ENCODE measurements at regions not wholly inside any gene's neighbourhood (a gene's known extent, or its start where the extent isn't known, plus 50 kb on each side); places are given as distances from the start of the nearest gene placed in this dataset.

DNA sequence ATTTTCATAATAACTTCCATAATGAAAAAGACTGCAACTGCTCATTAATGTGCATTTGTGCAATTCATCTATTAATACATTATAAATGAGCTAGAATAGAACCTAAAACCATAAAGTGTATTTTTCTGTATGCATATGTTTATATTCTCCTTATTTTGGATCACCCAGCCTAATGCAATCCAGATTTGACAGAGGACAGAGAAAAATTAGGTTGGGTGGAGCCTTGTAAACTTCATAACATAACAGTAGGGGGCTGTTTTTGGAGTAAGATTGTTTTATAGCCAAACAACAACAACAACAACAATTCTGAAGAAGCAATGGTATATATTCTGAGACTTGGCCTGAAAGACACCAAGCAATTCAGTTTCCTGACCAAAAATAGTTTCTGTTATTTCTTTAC lies 615.3 kb upstream of the SLIT2 start:
- Histone ChIP-seq H3K4me3 (ENCODE audit: low read length in 3 of 3) (no peak overlapping the region), H3K9me3 (ENCODE audit: control insufficient read depth in 2 of 3, insufficient read depth in 1 of 3, low read length in 3 of 3) (peaks cover 0 to 3% (median 0%) of the 10 kb centered on the region in 3 donors), H3K4me1 (ENCODE audit: control insufficient read depth in 2 of 3, insufficient read depth in 2 of 3, low read depth in 1 of 3, low read length in 3 of 3) (no peaks in the 10 kb centered on the region), H3K27me3 (ENCODE audit: control insufficient read depth, insufficient read depth, low read length) (no peaks in the 10 kb centered on the region), H3K36me3 (ENCODE audit: control insufficient read depth in 2 of 3, insufficient read depth in 3 of 3, low read length in 3 of 3) (no peaks in the 10 kb centered on the region), H3K9ac (ENCODE audit: low read length in 3 of 3) (no peak overlapping the region), H3K27ac (ENCODE audit: low read depth in 2 of 2, low read length in 2 of 2) (no peak overlapping the region)
- FAIRE-seq (no peak), DNase-seq (no peak)
- intact Hi-C loops (cut with DNase I), result no loop called here
- no peak for TF ChIP-seq CTCF (IDR thresholded peaks at IDR 0.05; ENCODE audit: borderline replicate concordance, extremely low read depth, insufficient read depth)

DNA sequence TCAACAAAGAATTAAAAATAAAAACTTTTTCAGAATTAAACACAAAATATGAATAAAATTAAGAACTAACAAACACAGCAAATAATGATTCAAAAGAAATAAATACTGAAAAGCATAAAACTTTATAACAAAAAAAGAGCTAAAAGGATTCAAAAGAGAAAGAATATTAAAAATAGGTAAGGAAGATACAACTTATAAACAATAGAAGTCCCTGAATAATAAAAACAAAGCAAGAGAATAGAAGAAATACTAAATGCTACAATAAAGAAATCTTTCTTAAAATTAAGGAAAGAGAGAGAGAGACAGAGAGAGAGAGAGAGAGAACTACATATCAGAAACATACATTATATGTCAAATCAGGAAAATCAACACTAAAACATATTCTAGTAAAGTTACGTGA lies 619.9 kb upstream of the SLIT2 start:
- Histone ChIP-seq H3K36me3 (ENCODE audit: control insufficient read depth in 2 of 3, insufficient read depth in 3 of 3, low read length in 3 of 3) (no peaks in the 10 kb centered on the region), H3K27ac (ENCODE audit: low read depth in 2 of 2, low read length in 2 of 2) (no peak overlapping the region), H3K4me3 (ENCODE audit: low read length in 3 of 3) (no peak overlapping the region), H3K27me3 (ENCODE audit: control insufficient read depth, insufficient read depth, low read length) (no peaks in the 10 kb centered on the region), H3K9ac (ENCODE audit: low read length in 3 of 3) (no peak overlapping the region), H3K4me1 (ENCODE audit: control insufficient read depth in 2 of 3, insufficient read depth in 2 of 3, low read depth in 1 of 3, low read length in 3 of 3) (peaks cover 0 to 4% (median 0%) of the 10 kb centered on the region in 3 donors), H3K9me3 (ENCODE audit: control insufficient read depth in 2 of 3, insufficient read depth in 1 of 3, low read length in 3 of 3) (peaks cover 0 to 3% (median 0%) of the 10 kb centered on the region in 3 donors)
- intact Hi-C loops (cut with DNase I), result no loop called here
- no peak for TF ChIP-seq CTCF (IDR thresholded peaks at IDR 0.05; ENCODE audit: borderline replicate concordance, extremely low read depth, insufficient read depth)
- FAIRE-seq, result no peak
- no peak for DNase-seq

- DNase-seq (no peak), FAIRE-seq (no peak)
- no peak overlapping the region for H3K9ac ChIP-seq (ENCODE audit: low read length in 3 of 3)
- intact Hi-C loops (cut with DNase I), result no loop called here
- no peaks in the 10 kb centered on the region for H3K27me3 ChIP-seq (ENCODE audit: control insufficient read depth, insufficient read depth, low read length)
- no peaks in the 10 kb centered on the region for H3K36me3 ChIP-seq (ENCODE audit: control insufficient read depth in 2 of 3, insufficient read depth in 3 of 3, low read length in 3 of 3)
- TF ChIP-seq CTCF (IDR thresholded peaks at IDR 0.05; ENCODE audit: borderline replicate concordance, extremely low read depth, insufficient read depth), result no peak
- H3K4me3 ChIP-seq (ENCODE audit: low read length in 3 of 3), result no peak overlapping the region
- H3K4me1 ChIP-seq (ENCODE audit: control insufficient read depth in 2 of 3, insufficient read depth in 2 of 3, low read depth in 1 of 3, low read length in 3 of 3), result no peaks in the 10 kb centered on the region
- H3K9me3 ChIP-seq (ENCODE audit: control insufficient read depth in 2 of 3, insufficient read depth in 1 of 3, low read length in 3 of 3), result no peaks in the 10 kb centered on the region
- H3K27ac ChIP-seq (ENCODE audit: low read depth in 2 of 2, low read length in 2 of 2), result no peak overlapping the region
These were observed 627.8 kb upstream of the SLIT2 start for GRCh38 chr4:19623866-19624265.

- Histone ChIP-seq H3K36me3 (ENCODE audit: control insufficient read depth in 2 of 3, insufficient read depth in 3 of 3, low read length in 3 of 3) (no peaks in the 10 kb centered on the region), H3K9me3 (ENCODE audit: control insufficient read depth in 2 of 3, insufficient read depth in 1 of 3, low read length in 3 of 3) (no peaks in the 10 kb centered on the region), H3K4me1 (ENCODE audit: control insufficient read depth in 2 of 3, insufficient read depth in 2 of 3, low read depth in 1 of 3, low read length in 3 of 3) (no peaks in the 10 kb centered on the region), H3K27ac (ENCODE audit: low read depth in 2 of 2, low read length in 2 of 2) (no peak overlapping the region), H3K4me3 (ENCODE audit: low read length in 3 of 3) (no peak overlapping the region), H3K27me3 (ENCODE audit: control insufficient read depth, insufficient read depth, low read length) (no peaks in the 10 kb centered on the region), H3K9ac (ENCODE audit: low read length in 3 of 3) (no peak overlapping the region)
- FAIRE-seq (no peak), DNase-seq (no peak)
- intact Hi-C loops (cut with DNase I), result no loop called here
- no peak for TF ChIP-seq CTCF (IDR thresholded peaks at IDR 0.05; ENCODE audit: borderline replicate concordance, extremely low read depth, insufficient read depth)
These were observed 636.5 kb upstream of the SLIT2 start for GRCh38 chr4:19615086-19615689.

Measured in kidney (tissue), 13 donors.